ENCODE measurements at regions not wholly inside any gene's neighbourhood (a gene's known extent, or its start where the extent isn't known, plus 50 kb on each side); places are given as distances from the start of the nearest gene placed in this dataset.

DNA sequence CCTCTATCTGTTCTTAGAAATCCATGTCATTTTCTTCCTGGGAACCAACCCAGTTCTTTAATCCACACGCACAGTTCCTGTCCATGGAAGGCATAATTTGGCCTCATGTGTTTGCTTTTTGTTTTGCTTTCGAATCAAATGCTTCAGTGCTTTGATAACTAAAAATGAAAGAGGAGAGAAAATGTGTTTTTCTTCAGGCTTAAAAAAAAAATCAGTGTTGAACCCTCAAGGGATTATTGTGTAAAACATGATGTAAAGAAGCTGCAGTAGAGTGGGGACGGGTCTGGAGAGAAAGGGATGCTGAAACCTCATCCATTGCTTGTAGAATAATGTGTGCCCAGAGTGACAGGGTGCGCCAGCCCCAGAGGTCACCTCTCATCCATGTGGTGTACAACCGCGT lies 197.5 kb upstream of the JARID2 start (continued):
- TF ChIP-seq, protein P1, sequence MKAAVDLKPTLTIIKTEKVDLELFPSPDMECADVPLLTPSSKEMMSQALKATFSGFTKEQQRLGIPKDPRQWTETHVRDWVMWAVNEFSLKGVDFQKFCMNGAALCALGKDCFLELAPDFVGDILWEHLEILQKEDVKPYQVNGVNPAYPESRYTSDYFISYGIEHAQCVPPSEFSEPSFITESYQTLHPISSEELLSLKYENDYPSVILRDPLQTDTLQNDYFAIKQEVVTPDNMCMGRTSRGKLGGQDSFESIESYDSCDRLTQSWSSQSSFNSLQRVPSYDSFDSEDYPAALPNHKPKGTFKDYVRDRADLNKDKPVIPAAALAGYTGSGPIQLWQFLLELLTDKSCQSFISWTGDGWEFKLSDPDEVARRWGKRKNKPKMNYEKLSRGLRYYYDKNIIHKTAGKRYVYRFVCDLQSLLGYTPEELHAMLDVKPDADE (IDR thresholded peaks at IDR 0.05), result no peak
- no peak for TF ChIP-seq CREB1 (CRISPR knock-in tag; IDR thresholded peaks at IDR 0.05; ENCODE audit: low read depth)
- TF ChIP-seq, protein P2, sequence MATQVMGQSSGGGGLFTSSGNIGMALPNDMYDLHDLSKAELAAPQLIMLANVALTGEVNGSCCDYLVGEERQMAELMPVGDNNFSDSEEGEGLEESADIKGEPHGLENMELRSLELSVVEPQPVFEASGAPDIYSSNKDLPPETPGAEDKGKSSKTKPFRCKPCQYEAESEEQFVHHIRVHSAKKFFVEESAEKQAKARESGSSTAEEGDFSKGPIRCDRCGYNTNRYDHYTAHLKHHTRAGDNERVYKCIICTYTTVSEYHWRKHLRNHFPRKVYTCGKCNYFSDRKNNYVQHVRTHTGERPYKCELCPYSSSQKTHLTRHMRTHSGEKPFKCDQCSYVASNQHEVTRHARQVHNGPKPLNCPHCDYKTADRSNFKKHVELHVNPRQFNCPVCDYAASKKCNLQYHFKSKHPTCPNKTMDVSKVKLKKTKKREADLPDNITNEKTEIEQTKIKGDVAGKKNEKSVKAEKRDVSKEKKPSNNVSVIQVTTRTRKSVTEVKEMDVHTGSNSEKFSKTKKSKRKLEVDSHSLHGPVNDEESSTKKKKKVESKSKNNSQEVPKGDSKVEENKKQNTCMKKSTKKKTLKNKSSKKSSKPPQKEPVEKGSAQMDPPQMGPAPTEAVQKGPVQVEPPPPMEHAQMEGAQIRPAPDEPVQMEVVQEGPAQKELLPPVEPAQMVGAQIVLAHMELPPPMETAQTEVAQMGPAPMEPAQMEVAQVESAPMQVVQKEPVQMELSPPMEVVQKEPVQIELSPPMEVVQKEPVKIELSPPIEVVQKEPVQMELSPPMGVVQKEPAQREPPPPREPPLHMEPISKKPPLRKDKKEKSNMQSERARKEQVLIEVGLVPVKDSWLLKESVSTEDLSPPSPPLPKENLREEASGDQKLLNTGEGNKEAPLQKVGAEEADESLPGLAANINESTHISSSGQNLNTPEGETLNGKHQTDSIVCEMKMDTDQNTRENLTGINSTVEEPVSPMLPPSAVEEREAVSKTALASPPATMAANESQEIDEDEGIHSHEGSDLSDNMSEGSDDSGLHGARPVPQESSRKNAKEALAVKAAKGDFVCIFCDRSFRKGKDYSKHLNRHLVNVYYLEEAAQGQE (IDR thresholded peaks at IDR 0.05; ENCODE audit: unreplicated experiment), result no peak
- TF ChIP-seq ZNF331 (CRISPR knock-in tag; IDR thresholded peaks at IDR 0.05; ENCODE audit: low read depth), result no peak

DNA sequence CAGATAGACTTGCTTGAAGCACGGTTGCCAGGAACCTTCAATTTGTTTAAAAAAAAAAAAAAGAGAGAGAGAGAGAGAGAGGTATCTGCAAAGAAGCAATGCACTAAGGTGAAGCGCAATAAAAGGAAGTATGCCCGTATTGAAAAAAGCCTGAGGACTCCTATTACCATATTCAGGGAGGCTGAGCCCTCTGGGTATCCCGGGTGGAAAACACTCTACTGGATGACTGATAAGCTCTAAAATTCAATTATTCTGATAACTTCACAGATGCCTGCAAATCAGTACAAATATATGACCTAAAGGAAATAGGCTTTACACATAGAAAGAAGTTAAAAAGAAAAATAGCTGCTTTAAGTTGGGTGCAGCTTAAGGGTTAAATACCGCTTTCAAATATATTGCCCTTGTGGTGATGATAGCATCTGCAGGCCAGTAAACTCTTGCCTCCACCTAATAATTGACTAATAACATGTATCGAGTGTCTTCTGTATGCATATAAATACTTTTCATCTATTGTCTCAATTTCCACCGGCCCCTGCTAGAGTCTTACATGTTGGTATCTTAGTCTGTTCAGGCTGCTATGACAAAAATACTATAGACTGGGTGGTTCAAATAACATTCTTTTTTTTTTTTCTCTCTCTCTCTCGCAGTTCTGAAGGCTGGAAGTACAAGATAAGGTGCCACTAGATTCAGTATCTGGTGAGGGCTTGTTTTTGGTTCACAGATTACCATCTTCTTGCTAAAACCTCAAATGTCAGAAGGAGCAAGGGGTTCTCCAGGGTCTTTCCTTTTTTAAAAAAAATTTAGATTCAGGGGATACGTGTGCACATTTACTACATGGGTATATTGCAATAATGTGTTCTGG lies 187.4 kb upstream of the JARID2 start:
- H3K27ac Mint-ChIP-seq, result no peak overlapping the region
- Histone ChIP-seq H4K20me1 (replicated peaks; ENCODE audit: insufficient read depth) (no peaks in the 10 kb centered on the region), H3F3A (replicated peaks; ENCODE audit: low read depth) (no peaks in the 10 kb centered on the region), H3K27me3 (ENCODE audit: insufficient read depth) (no peaks in the 10 kb centered on the region), H3K27ac (ENCODE audit: low read depth) (no peak overlapping the region), H3K4me1 (ENCODE audit: insufficient read depth) (0 out of 2 replicates have a peak, but pooled peaks cover 8% of the 10 kb centered on the region), H3K36me3 (ENCODE audit: insufficient read depth) (no peaks in the 10 kb centered on the region), H3K9me2 (ENCODE audit: insufficient read depth) (no peaks in the 10 kb centered on the region), H2AFZ (no peak overlapping the region), H3K79me2 (replicated peaks; ENCODE audit: insufficient read depth) (no peaks in the 10 kb centered on the region), H3K4me2 (no peak overlapping the region), H3K4me3 (no peak overlapping the region)
- no peaks in the 10 kb centered on the region for H3K27me3 Mint-ChIP-seq (ENCODE audit: insufficient read depth, low read depth, poor library complexity)
- no peaks in the 10 kb centered on the region for H3K36me3 Mint-ChIP-seq (ENCODE audit: low read depth)
- H3K9me3 Mint-ChIP-seq, result no peaks in the 10 kb centered on the region
- ATAC-seq (peak; percentile 40), DNase-seq (ENCODE audit: low spot score) (peak; percentile 48)
- H3K4me3 Mint-ChIP-seq, result no peak overlapping the region
- TF ChIP-seq EZH2phosphoT487 (IDR thresholded peaks at IDR 0.05; ENCODE audit: unreplicated experiment) (no peak), NANOG (IDR thresholded peaks at IDR 0.05; ENCODE audit: borderline replicate concordance) (no peak), ZNF331 (CRISPR knock-in tag; IDR thresholded peaks at IDR 0.05; ENCODE audit: low read depth) (no peak)
- TF ChIP-seq, protein P3, sequence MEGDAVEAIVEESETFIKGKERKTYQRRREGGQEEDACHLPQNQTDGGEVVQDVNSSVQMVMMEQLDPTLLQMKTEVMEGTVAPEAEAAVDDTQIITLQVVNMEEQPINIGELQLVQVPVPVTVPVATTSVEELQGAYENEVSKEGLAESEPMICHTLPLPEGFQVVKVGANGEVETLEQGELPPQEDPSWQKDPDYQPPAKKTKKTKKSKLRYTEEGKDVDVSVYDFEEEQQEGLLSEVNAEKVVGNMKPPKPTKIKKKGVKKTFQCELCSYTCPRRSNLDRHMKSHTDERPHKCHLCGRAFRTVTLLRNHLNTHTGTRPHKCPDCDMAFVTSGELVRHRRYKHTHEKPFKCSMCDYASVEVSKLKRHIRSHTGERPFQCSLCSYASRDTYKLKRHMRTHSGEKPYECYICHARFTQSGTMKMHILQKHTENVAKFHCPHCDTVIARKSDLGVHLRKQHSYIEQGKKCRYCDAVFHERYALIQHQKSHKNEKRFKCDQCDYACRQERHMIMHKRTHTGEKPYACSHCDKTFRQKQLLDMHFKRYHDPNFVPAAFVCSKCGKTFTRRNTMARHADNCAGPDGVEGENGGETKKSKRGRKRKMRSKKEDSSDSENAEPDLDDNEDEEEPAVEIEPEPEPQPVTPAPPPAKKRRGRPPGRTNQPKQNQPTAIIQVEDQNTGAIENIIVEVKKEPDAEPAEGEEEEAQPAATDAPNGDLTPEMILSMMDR (conservative IDR thresholded peaks at IDR 0.05; ENCODE audit: low read depth in 2 of 2), result peak in 1 of 2 experiments; percentile 62; a peak in 2 of 4 replicates
- peaks cover 9% of the 10 kb centered on the region for H3K4me1 Mint-ChIP-seq
